ENCODE measurements at regions not wholly inside any gene's neighbourhood (a gene's known extent, or its start where the extent isn't known, plus 50 kb on each side); places are given as distances from the start of the nearest gene placed in this dataset.

GRCh38 chr10:6313111-6313895 is 110.6 kb downstream of the PFKFB3 start:
- no peak overlapping the region for H3K27ac ChIP-seq
- TF ChIP-seq CTCF (conservative IDR thresholded peaks at IDR 0.05) (no peak), ZFX (IDR thresholded peaks at IDR 0.05) (no peak)

GRCh38 chr10:6314620-6315205 is 112.0 kb downstream of the PFKFB3 start:
- TF ChIP-seq CTCF (conservative IDR thresholded peaks at IDR 0.05) (no peak), ZFX (IDR thresholded peaks at IDR 0.05) (no peak)
- H3K27ac ChIP-seq = no peak overlapping the region

- TF ChIP-seq ZFX (IDR thresholded peaks at IDR 0.05) (no peak), CTCF (conservative IDR thresholded peaks at IDR 0.05) (no peak)
Measured at GRCh38 chr10:6319119-6319518, 116.4 kb downstream of the PFKFB3 start.

GRCh38 chr10:6320320-6321010 is 117.7 kb downstream of the PFKFB3 start:
- H3K27ac ChIP-seq = no peak overlapping the region
- TF ChIP-seq CTCF (conservative IDR thresholded peaks at IDR 0.05) = no peak
- TF ChIP-seq ZFX (IDR thresholded peaks at IDR 0.05) = no peak

More at GRCh38 chr10:6319119-6319518, 116.4 kb downstream of the PFKFB3 start:
- no peak overlapping the region for H3K27ac ChIP-seq

- no peak for TF ChIP-seq CTCF (conservative IDR thresholded peaks at IDR 0.05)
- no peak for TF ChIP-seq ZFX (IDR thresholded peaks at IDR 0.05)
- H3K27ac ChIP-seq = no peak overlapping the region
Measured at GRCh38 chr10:6321880-6322279, 119.1 kb downstream of the PFKFB3 start.

GRCh38 chr10:6322805-6323204 is 120.1 kb downstream of the PFKFB3 start:
- no peak overlapping the region for H3K27ac ChIP-seq
- TF ChIP-seq CTCF (conservative IDR thresholded peaks at IDR 0.05) (no peak), ZFX (IDR thresholded peaks at IDR 0.05) (no peak)
